GM18870 (cell line): ENCODE measurements at regions not wholly inside any gene's neighbourhood (a gene's known extent, or its start where the extent isn't known, plus 50 kb on each side); places are given as distances from the start of the nearest gene placed in this dataset.
"Not testable (repeated sequence)": the region's sequence is repeated elsewhere in the genome, so short reads cannot be mapped to it uniquely, and the experiment has no call there.

Experiments used
- ATAC-seq: cut with Tn5 transposase; IDR thresholded peaks from one replicate; pipeline ENCODE4 v1.9.1; 2021; ENCODE audit warnings: moderate library complexity; ENCODE audit not compliant: unreplicated experiment

DNA sequence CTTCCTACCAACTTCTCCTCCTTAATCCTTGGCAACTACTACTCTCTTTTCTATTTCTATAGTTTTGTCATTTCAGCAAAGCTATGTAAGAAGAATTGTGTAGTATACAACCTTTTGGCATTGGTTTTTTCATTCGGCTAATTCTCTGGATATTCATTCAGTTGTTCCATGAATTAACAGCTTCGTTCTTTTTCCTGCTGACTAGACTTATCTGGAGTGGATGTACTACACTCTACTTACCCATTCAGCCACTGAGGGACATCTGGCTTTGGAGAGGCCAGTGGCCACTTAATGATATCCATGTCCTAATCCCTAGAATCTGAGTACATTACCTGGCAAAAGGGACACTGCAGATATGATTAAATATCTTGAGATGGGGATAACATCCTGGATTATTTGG, 623.9 kb downstream of the DOK5 start:
- ATAC-seq = no peak

DNA sequence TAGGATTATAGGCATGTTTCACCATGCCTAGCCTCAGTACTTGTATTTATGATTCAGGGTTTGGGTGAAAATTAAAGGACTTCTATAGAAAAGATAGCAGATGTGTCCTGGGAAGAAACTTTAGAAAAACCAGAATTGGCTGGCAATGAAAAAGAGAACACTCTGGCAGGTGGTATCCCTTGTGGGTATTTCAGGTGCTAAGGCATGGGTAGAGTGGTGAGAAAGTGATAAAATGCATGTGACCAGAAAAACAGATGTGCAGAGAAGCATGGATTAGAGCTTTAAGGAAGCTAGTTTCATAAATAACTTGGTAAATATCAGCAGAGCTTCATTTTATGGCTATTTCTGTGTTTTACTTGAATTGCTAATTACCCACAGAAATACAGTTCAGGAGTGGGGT, 622.2 kb downstream of the DOK5 start:
- no peak for ATAC-seq

DNA sequence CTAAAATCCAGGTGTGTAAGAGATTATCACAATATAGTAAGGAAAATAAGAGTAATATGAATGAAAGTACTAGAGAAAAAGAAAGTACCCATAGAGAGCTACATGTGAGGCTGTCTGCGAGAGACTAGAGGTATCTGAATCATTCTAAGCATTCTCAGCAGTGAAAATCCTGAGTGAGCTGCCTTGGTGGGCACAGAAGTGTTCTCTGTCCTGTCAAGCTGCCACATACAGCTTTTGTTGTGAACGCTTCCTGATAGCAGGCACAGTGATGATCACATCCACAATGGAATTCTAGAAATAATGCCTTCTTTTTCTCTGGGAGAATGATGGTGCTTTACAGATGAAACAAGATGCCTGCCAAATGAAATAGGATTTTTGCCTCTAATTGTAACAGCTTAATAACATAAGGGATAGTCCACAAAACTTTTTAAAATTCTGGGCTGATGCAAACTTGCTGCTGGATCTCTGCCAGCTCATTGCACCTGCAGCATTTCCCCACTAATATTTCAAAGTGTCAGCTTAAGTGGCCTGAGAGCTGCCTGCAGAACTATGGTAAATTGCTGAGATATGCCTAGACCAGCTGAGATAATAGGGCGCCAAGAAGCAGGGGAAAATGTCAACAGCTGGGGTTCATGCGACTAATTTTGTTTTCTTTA, 620.5 kb downstream of the DOK5 start:
- no peak for ATAC-seq

DNA sequence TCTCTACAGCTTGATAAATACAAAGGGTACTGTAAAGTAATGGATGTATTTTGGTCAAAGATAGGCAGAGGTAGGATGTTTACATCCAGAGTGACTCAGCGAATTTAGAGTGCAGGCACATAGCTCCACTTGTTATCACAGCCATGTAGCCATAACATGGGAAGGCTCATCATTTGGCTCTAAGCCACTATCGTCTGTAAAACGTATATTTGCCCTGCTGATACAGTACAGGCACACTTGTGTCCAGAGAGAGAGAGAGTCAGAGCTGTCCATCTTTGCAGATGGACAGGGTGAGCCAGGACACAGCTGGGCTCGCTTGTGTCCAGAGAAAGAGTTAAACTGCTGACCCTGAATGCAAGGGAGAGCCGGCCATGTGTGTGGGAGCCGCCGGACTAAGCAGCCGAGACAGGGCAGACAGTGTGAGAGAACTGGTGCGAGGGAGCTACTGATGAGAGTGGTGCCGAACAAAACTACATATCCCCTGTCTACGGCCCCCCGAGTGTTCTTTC, 619.0 kb downstream of the DOK5 start:
- ATAC-seq = no peak

DNA sequence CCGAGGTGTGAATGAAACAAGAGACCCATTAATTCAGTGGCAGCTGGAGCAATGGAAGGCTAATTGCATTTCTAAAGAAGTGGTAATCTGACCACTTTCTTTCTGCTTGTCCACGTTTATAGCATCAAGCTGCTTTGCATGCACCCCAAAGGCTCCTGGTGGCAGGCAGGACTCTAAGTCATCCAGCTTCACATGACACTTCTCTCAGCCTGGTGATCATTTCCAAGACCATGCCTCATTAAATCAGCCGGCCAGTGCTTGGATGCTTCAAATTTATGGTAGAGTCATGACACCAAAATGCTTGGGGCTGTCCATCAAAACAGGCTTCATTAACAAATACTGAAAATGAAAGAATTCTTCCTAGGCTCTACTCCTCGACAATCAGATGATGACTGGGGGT, 614.9 kb downstream of the DOK5 start:
- ATAC-seq = no peak

DNA sequence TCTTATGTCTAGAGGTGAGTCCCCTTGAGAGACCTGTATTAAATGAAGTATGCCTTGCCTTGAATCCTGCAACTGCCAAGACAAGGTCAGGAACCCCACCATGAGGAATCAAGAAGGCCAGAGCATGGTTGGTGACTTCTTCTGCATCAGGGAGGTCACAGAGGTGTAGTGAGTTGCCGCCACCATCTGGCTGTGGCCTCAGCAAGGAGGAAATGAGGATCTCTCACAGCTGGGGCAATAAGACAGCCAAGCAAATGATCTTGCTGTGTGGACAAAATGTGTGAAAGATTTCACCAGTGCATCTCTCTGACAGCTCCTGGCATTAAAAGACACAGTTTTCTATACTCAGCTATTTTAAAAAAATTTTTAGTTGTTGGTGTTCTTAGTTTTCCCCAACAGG, 611.0 kb downstream of the DOK5 start:
- ATAC-seq = no peak

DNA sequence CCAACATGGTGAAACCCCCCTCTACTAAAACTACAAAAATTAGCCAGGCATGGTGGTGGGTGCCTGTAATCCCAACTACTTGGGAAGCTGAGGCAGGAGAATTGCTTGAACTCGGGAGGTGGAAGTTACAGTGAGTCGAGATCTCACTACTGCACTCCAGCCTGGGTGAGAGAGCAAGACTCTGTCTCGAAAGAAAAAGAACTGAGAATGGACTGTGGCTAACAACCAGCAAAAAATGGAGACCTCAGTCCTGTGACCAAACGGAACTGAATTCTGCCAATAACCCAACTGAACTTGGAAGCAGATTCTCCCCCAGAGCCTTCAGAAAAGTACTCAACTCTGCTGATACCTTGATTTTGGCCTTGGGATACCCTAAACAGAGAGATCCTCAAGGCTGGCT, 604.5 kb downstream of the DOK5 start:
- no peak for ATAC-seq

DNA sequence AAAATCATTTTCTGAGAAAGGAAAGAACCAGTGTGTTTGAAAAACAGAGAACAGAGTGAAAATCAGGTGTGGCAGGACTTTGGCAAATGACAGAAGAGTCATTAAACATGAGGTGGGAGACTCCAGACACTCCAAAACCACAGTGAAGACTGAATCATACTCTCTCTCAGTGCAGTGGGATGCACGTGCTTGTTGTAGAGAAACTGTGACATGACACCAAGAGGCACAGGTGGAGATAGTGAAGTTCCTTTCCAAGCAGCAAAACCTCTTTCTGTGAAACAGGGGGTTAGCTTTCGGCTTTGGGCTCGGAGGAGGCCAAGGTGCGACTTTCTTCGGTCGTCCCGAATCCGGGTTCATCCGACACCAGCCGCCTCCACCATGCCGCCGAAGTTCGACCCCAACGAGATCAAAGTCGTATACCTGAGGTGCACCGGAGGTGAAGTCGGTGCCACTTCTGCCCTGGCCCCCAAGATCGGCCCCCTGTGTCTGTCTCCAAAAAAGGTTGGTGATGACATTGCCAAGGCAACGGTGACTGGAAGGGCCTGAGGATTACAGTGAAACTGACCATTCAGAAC, 599.0 kb downstream of the DOK5 start:
- ATAC-seq = not testable (repeated sequence)

DNA sequence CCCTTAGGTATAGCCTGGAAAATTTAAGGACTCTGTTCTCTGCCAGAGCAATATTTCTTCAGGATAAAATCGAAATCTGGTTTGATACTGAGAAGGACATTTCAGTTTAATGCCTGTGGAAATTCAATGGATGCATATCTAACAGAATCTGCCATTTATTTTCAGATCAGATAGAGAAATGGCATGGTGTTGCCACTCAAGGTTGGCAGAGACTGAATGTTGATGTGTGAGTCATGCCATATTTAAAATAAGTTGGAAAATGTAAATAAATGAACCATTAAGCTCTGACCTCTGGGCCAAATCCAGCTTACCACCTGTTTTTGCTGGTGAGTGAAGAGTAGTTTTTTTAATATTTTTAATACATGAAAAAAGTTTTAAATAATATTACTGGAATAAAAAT, 594.6 kb downstream of the DOK5 start:
- ATAC-seq = no peak

DNA sequence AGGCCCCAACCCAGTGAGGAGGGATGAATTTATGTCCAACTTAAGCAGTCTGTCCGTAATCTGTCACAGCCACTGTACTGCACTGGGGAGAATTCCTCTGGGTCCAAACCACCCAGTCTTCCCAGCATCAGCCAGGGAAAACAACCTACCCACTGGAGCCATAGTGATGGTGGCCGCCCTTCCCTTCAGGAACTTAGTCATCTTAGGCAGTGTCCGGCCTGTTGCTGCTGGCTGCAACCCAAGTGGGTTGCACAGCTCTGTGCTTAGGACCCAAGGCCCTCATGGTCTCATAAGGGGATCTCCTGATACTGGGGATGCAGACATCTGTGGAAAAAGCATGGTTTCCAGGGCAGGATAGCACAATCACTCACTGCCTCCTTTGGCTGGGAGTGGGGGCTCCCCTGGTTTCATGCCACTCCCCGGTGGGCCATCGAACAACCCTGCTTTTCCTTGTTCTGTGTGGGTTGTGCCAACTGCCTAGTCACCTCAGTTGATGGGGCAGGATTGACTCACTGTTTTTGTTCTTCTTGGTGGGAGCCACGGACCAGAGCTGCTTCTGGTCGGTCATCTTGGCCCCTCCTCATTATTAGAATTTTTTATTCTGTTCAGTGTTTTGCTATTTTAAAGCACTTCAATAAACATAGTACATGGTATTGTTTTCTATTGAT, 591.9 kb downstream of the DOK5 start:
- ATAC-seq = no peak

DNA sequence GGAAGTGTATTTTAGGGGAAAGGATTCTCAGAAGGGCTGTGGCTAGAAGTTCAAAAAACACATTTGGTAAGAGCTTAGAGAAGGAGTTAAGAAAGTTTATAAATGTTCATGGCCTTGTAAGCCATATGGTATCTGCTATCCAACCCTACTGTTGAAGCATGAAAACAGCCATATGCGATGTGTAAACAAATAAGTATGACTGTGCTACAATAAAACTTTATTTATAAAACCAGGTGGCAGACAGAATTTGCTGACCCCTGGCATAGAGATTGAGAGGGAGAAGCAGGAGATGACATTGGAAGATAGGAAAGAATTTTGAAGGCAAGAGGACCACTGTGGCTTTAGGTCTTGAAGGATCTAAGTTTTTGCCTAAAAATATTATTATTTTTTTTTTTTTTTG, 583.5 kb downstream of the DOK5 start:
- ATAC-seq = no peak

DNA sequence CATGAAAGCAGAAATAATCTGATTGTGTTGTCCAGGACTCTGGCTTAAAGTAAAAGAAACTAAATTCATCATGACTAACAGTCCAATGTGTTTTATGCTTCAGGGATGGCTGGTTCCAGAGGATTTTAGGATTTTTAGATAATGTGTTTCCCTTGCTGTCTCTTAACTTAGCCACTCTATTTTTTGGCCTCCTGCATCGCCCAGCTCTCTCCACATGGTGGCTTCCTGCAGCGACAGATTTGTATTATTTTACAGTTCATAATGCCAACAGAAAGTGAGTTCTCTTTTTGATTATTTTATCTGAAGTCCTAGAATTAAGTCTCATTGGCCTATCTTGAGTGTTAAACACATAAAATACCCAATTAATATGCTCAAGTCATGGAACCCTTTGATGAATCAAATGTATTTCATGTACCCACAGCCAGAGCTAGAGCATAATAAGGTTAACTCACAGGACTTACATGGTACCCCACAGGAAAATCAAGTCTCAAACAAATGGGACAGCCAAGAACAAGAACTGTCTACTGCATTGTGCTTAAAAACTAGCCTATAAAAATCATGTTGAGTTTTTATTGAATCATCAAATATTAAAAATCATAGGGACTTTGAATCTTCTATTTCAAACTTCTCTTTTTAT, 582.5 kb downstream of the DOK5 start:
- no peak for ATAC-seq

DNA sequence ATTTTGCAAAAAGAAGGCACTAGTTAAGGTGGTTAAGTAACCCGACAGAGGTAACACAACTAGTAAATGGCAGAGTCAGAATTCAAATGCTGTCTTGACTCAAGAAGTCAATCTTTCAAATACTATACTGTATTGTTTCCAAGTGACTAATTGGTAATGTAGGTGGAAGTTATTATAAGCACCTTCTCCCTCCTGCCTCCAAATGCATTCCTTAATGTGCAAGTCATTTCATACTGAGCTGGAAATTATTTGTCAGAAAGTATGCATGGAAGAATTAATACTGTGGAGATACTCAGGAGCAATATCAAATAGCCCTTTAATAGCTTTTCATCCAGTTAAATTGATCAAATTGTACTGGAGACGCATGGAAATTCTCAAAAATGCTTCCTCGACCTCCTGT, 579.1 kb downstream of the DOK5 start:
- ATAC-seq = no peak

DNA sequence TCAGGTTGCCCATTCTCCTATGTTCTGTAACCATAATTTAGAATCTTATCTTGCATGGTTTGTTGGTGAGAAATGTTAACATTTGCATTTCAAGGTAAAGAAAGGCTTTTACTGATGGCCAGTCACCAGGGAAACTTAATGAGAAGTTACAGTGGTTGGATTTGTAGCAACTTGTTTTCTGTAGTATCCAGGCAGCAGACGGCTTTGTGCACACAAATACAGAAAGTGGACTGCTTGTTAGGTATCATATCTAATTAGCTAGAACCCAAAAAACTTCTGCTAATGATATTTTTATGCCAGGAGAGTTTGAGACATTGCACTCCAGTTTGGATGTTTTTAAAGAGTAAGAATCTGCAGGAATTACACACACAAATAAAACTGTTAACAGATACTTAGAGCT, 578.0 kb downstream of the DOK5 start:
- no peak for ATAC-seq

DNA sequence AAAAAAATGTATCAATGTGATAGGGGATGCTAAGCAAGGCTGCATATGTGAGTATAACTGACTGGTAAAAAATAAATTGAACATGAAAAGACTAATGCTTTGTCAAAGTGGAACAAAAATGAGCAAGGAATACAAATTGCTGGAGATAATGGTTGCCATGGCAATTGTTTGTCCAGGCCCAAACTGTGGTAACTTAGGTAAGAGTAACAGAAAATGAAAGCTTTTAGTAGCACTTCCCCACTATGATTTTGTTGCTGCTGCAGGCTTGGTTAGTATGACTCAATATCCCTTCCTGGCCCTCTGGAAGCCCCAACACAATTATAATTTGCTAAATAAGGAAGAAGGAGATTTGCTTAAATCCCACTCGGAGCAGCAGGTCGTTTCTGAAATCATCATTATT, 577.1 kb downstream of the DOK5 start:
- no peak for ATAC-seq

DNA sequence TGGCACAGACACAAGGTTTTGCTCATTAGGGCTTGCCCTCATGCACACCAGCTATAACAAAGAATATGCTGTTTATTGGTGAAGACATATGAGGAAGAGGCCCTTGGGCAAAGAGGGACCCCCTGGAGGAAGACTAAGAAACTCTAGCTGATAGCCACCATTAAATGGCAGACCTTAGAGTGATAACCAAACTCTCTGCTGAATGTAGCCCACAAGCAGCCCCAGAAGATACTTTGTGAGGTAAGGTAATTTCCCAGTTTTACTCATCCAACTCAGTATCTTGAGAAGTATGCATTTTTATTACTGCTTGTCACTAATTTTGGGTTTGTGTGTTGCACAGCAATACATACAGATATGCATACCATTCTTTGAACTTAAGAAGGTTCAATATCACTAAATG, 563.3 kb downstream of the DOK5 start:
- no peak for ATAC-seq

DNA sequence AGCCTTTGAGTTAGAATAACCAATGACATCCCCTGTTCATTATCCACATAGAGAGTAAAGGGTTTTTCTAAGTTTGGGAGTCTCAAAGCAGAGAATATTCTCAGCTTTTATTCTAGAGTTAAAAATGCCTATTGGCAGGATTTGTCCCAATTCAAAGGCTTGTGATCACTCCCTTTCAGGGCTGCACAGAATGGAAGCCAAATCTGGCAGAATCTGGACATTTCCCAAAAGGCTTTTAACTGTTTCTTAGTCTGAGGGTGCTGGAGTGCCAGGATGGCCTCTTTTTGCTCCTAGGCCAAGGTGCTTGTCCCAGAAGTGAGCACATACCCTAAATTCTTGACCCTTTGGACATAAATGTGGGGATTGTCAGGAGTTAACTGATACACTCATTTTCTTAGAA, 556.6 kb downstream of the DOK5 start:
- ATAC-seq = no peak

DNA sequence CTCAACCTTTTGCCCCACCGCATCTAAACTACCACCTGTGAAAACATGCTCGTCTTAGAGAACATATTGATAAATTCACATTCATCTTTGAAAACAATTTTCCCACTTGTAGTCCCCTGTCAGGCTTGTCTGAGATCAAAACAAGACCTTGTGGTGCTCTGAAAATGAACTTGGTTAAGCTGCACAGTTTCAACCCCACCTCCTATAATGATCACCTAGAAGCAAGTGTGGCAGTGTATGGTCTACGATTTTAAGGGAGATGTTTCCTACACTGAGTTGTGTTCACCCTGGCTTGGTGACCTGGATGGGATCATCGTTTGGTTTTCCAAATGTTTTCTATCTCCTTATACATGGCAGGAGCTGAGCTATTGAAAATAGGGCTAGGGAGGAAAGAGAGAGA, 539.4 kb downstream of the DOK5 start:
- no peak for ATAC-seq

DNA sequence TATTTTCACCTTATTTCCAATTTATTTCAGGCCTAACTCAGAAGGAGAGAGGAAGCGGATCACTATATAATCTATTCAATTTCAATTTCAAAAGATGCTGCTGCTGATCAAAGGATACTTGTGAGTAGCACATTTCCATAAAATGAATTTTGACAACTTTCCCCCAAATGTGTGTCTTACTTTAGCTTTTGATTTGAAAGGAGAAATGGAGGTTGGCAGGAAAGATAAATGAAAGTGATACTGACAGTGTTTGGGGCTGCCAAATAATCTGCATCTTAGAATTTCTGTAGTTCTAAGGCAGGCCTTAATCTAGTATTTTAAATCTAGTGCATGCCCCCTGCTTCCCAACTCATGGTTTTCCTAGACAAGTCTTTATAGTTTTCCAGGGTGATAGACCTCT, 535.4 kb downstream of the DOK5 start:
- ATAC-seq = no peak

DNA sequence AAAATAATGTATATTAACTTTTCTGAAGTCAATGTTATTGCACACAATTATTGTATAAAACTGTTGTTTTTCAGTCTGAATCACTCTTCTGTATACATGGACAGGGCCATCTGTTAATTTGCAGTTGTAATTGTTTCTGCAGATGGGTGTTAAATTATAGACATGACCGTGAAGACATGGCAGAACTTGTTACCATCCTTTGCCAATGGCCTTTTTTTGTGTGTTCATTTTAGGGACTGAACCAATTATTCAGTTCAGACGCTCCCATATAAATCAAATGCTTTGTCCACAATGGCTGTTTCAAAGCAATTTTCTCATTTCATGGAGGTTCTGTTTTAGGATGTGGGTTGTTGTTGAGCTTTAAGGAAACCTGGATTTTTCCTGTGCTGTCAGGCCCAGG, 533.7 kb downstream of the DOK5 start:
- no peak for ATAC-seq

DNA sequence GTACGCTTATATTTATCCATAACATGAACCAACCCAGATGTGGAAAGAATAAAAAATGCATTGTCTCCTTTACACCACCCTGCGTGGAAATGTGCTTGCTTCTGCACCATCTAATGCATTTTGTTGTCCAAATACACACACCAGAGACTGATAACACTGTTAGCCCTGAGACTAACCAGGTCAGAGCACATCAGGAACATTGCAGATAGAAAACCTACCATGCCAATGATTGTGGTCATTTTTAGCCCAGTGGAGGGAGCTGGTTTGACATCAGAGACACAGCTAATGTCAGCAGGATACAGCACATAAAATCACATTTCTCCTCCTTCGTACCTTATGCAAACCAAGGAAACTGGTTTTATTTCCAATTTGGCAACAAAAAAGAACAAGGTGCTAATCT, 528.7 kb downstream of the DOK5 start:
- ATAC-seq = no peak

DNA sequence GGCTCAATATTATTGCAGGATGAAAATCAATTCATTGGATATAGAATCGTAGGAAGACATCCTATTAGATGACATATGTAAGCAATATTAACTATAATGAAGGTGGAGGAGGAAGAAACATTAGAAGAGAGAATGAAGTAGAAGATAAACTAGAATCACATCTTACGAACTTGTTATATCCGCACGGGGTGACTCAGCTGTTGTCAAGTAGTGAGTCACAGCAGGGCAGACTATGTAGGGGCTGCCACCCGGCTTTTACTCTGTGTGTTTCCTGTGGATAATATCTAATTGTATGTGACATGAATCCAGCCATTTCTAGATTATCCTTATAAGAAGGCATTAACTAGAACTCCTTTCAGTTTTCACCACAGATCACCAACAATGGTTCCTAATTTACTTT, 520.2 kb downstream of the DOK5 start:
- ATAC-seq = no peak
